Inflammatory macrophage treated with lipopolysaccharide for 4 hours (primary cell): ENCODE measurements at regions not wholly inside any gene's neighbourhood (a gene's known extent, or its start where the extent isn't known, plus 50 kb on each side); places are given as distances from the start of the nearest gene placed in this dataset.

Source experiments
- DNase-seq: peaks from one replicate; pipeline ENCODE4 v3.0.0-alpha.2; 2020

GRCh38 chr7:49389871-49390479 lies 383.5 kb upstream of the VWC2 start:
- no peak for DNase-seq

- no peak for DNase-seq
Observed at GRCh38 chr7:49396229-49396628, 377.2 kb upstream of the VWC2 start.

GRCh38 chr7:49397750-49398149 lies 375.7 kb upstream of the VWC2 start:
- no peak for DNase-seq

GRCh38 chr7:49398236-49398635 lies 375.2 kb upstream of the VWC2 start:
- DNase-seq = no peak

GRCh38 chr7:49398746-49399145 lies 374.7 kb upstream of the VWC2 start:
- DNase-seq = no peak

- no peak for DNase-seq
Observed at GRCh38 chr7:49400891-49401550, 372.4 kb upstream of the VWC2 start.

- no peak for DNase-seq
Observed at GRCh38 chr7:49403844-49404243, 369.6 kb upstream of the VWC2 start.

- DNase-seq = no peak
Observed at GRCh38 chr7:49407205-49407604, 366.2 kb upstream of the VWC2 start.

- DNase-seq = no peak
Observed at GRCh38 chr7:49417034-49417433, 356.4 kb upstream of the VWC2 start.

GRCh38 chr7:49418963-49419362 lies 354.5 kb upstream of the VWC2 start:
- no peak for DNase-seq

- no peak for DNase-seq
Observed at GRCh38 chr7:49422564-49422963, 350.9 kb upstream of the VWC2 start.

GRCh38 chr7:49424109-49424508 lies 349.3 kb upstream of the VWC2 start:
- no peak for DNase-seq

GRCh38 chr7:49425277-49425818 lies 348.1 kb upstream of the VWC2 start:
- no peak for DNase-seq

GRCh38 chr7:49432254-49432653 lies 341.2 kb upstream of the VWC2 start:
- DNase-seq = no peak

- no peak for DNase-seq
Observed at GRCh38 chr7:49433794-49434193, 339.6 kb upstream of the VWC2 start.

- no peak for DNase-seq
Observed at GRCh38 chr7:49434846-49435245, 338.6 kb upstream of the VWC2 start.

- no peak for DNase-seq
Observed at GRCh38 chr7:49438281-49438680, 335.2 kb upstream of the VWC2 start.

- DNase-seq = no peak
Observed at GRCh38 chr7:49443515-49443914, 329.9 kb upstream of the VWC2 start.

GRCh38 chr7:49453486-49453885 lies 320.0 kb upstream of the VWC2 start:
- no peak for DNase-seq

- no peak for DNase-seq
Observed at GRCh38 chr7:49479441-49479840, 294.0 kb upstream of the VWC2 start.

- no peak for DNase-seq
Observed at GRCh38 chr7:49479936-49480544, 293.4 kb upstream of the VWC2 start.

GRCh38 chr7:49481075-49481474 lies 292.4 kb upstream of the VWC2 start:
- no peak for DNase-seq

GRCh38 chr7:49483142-49483541 lies 290.3 kb upstream of the VWC2 start:
- DNase-seq = peak; percentile 7
